Activated CD8-positive, alpha-beta T cell treated with anti-CD3 and anti-CD28 coated beads for 36 hours (primary cell): ENCODE measurements at regions not wholly inside any gene's neighbourhood (a gene's known extent, or its start where the extent isn't known, plus 50 kb on each side); places are given as distances from the start of the nearest gene placed in this dataset.

ENCODE experiments used
- ATAC-seq: fragments of 200-7000 bp; cut with Tn5 transposase; one replicate; pipeline ENCODE4 v1.10.0; 2021; ENCODE audit warnings: mild to moderate bottlenecking, moderate library complexity
- CTCF ChIA-PET: fragments of 350-600 bp; sonication (Branson Sonifier 250); formaldehyde crosslinking; loops from one replicate; lab custom pipeline; 2021; ENCODE audit warnings: antibody characterized with exemption; lab: Charles Lee
- POLR2A ChIA-PET: fragments of 350-600 bp; sonication (Branson Sonifier 250); formaldehyde crosslinking; loops from one replicate; lab custom pipeline; 2021; ENCODE audit warnings: antibody characterized with exemption; lab: Charles Lee
- DNase-seq: peaks from one replicate; pipeline ENCODE4 v3.0.0-alpha.2; 2020
- H3K27ac Mint-ChIP-seq: one replicate; pipeline ENCODE4 v1.8.0; 2021; ENCODE audit warnings: mild to moderate bottlenecking, mixed read lengths
- H3K27me3 Mint-ChIP-seq: one replicate; pipeline ENCODE4 v1.8.0; 2021; ENCODE audit warnings: mixed read lengths
- H3K36me3 Mint-ChIP-seq: one replicate; pipeline ENCODE4 v1.8.0; 2021; ENCODE audit warnings: low read depth, mixed read lengths
- H3K4me1 Mint-ChIP-seq: one replicate; pipeline ENCODE4 v1.8.0; 2021; ENCODE audit warnings: low read depth, mixed read lengths
- H3K4me3 Mint-ChIP-seq: one replicate; pipeline ENCODE4 v1.8.0; 2021; ENCODE audit warnings: mild to moderate bottlenecking, moderate library complexity, mixed read lengths
- H3K9me3 Mint-ChIP-seq: one replicate; pipeline ENCODE4 v1.8.0; 2021; ENCODE audit warnings: mixed read lengths
- CTCF ChIP-seq: fragments of 200-600 bp; IDR thresholded peaks from one replicate; pipeline ENCODE4 v1.8.0; 2022; ENCODE audit warnings: antibody characterized with exemption, mild to moderate bottlenecking
- intact Hi-C: fragments of 100-400 bp; cut with micrococcal nuclease; formaldehyde crosslinking; loops from one replicate; pipeline ENCODE4 v1.10.0; 2022

DNA sequence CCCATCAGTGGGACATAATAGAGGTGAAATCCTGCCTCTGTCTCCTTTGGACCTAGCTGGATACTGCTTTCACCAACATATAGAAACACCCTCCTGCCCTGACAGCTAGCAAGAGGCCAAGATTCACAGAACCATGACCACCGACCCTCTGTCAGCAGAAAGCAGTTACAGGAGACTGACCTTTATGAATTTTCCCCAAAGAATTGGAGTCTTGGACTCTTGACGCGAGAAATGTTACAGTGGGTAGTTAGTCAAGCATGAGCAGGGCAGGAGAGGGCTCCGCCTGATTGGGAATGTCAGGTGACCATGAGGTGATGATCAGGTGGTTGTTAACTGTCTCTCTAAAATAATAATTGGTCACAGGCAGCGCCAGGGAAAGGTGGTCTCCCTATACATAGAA is 1002.3 kb downstream of the TDRD15 start:
- Mint-ChIP-seq H3K4me3 (no peak overlapping the region), H3K36me3 (no peaks in the 10 kb centered on the region), H3K27me3 (no peaks in the 10 kb centered on the region), H3K9me3 (peaks cover 13% of the 10 kb centered on the region), H3K4me1 (no peaks in the 10 kb centered on the region), H3K27ac (no peak overlapping the region)
- POLR2A ChIA-PET, result no interaction called here
- intact Hi-C loops, result no loop called here
- ATAC-seq (no peak), DNase-seq (no peak)
- CTCF ChIA-PET, result no interaction called here
- no peak for TF ChIP-seq CTCF

- no peaks in the 10 kb centered on the region for H3K4me1 Mint-ChIP-seq
- no peaks in the 10 kb centered on the region for H3K36me3 Mint-ChIP-seq
- intact Hi-C loops, result no loop called here
- POLR2A ChIA-PET, result no interaction called here
- ATAC-seq (no peak), DNase-seq (no peak)
- H3K27ac Mint-ChIP-seq, result no peak overlapping the region
- CTCF ChIA-PET, result no interaction called here
- no peaks in the 10 kb centered on the region for H3K27me3 Mint-ChIP-seq
- peaks cover 15% of the 10 kb centered on the region for H3K9me3 Mint-ChIP-seq
- TF ChIP-seq CTCF, result no peak
- no peak overlapping the region for H3K4me3 Mint-ChIP-seq
Measured at GRCh38 chr2:22126978-22127377, 1003.2 kb downstream of the TDRD15 start.

DNA sequence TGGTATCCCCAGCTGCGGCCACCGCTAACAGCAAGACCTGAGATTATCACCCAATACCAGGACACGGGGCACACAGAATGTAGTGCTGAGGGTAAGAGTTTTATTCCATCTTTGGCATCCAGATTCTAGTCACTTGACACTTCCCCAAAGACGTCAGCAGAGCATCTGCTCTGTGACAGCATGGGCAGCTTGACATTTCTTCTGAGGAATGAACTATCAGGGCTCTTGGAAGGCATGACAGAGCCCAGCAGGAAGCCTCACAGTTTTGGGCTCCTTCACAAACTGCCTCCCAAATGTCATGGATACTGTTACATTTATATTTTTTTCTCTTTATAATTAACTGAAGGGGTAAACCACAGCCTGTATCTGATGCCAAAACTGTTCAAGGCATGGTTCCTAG is 1010.7 kb downstream of the TDRD15 start:
- intact Hi-C loops, result no loop called here
- TF ChIP-seq CTCF, result no peak
- Mint-ChIP-seq H3K27me3 (no peaks in the 10 kb centered on the region), H3K4me1 (no peaks in the 10 kb centered on the region), H3K4me3 (no peak overlapping the region), H3K27ac (no peak overlapping the region), H3K9me3 (peaks cover 19% of the 10 kb centered on the region), H3K36me3 (no peaks in the 10 kb centered on the region)
- ATAC-seq, result no peak
- CTCF ChIA-PET, result interaction anchor here (0.6 kb wide), 1 partner anchor 655 kb away, joined by 4 read pairs; no protein-coding TSS in a partner anchor
- POLR2A ChIA-PET, result no interaction called here
- DNase-seq, result no peak

- no peak for ATAC-seq
- no peak for TF ChIP-seq CTCF
- ChIA-PET POLR2A (no interaction called here), CTCF (no interaction called here)
- DNase-seq, result no peak
- intact Hi-C loops, result no loop called here
- no peaks in the 10 kb centered on the region for H3K4me1 Mint-ChIP-seq
- H3K9me3 Mint-ChIP-seq, result peaks cover 19% of the 10 kb centered on the region
- H3K4me3 Mint-ChIP-seq, result no peak overlapping the region
- H3K27ac Mint-ChIP-seq, result no peak overlapping the region
- no peaks in the 10 kb centered on the region for H3K36me3 Mint-ChIP-seq
- no peaks in the 10 kb centered on the region for H3K27me3 Mint-ChIP-seq
Measured at GRCh38 chr2:22136446-22136845, 1012.7 kb downstream of the TDRD15 start.

DNA sequence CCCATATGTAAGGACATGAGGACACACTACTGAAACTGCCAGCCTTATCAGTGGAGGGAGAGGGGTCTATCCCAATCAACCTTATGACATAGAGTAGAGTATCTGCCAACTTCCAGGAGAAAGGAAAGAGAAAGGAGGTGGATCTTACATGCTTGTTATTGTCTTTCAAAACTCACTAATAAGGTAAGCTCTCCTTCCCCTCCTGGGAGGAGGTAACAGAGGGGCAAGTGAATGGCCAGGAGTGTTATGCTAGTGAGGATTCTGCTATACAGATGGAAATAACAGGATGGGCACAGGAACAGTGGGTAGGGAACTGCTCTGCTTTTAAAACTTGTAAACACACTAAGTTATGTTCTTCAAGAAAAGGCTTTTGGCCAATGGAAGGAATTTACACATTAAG is 1020.1 kb downstream of the TDRD15 start:
- Mint-ChIP-seq H3K27ac (no peak overlapping the region), H3K4me3 (no peak overlapping the region), H3K9me3 (peaks cover 15% of the 10 kb centered on the region), H3K27me3 (no peaks in the 10 kb centered on the region), H3K4me1 (no peaks in the 10 kb centered on the region), H3K36me3 (no peaks in the 10 kb centered on the region)
- ChIA-PET POLR2A (no interaction called here), CTCF (no interaction called here)
- TF ChIP-seq CTCF, result no peak
- no peak for ATAC-seq
- DNase-seq, result no peak
- intact Hi-C loops, result no loop called here
